Chondrocyte (in vitro differentiated cells): ENCODE measurements at regions not wholly inside any gene's neighbourhood (a gene's known extent, or its start where the extent isn't known, plus 50 kb on each side); places are given as distances from the start of the nearest gene placed in this dataset.
"Not testable (repeated sequence)": the region's sequence is repeated elsewhere in the genome, so short reads cannot be mapped to it uniquely, and the experiment has no call there.

Experiments used
- DNase-seq: peaks from one replicate; pipeline ENCODE4 v3.0.0; 2021; ENCODE audit warnings: mixed read lengths, low spot score
- H3K27ac Mint-ChIP-seq: one replicate; pipeline ENCODE4 v1.8.0; 2021; ENCODE audit warnings: mild to moderate bottlenecking, moderate library complexity, mixed read lengths; ENCODE audit not compliant: unreplicated experiment
- H3K27me3 Mint-ChIP-seq: 2 replicates; pipeline ENCODE4 v1.8.0; 2021; ENCODE audit warnings: low read depth, mixed read lengths
- H3K36me3 Mint-ChIP-seq: 2 replicates; pipeline ENCODE4 v1.8.0; 2021; ENCODE audit warnings: low read depth, mixed read lengths
- H3K4me1 Mint-ChIP-seq: 2 replicates; pipeline ENCODE4 v1.8.0; 2021; ENCODE audit warnings: low read depth, mild to moderate bottlenecking, mixed read lengths
- H3K4me3 Mint-ChIP-seq: one replicate; pipeline ENCODE4 v1.8.0; 2021; ENCODE audit warnings: mild to moderate bottlenecking, moderate library complexity, mixed read lengths; ENCODE audit not compliant: unreplicated experiment
- H3K9me3 Mint-ChIP-seq: 2 replicates; pipeline ENCODE4 v1.8.0; 2021; ENCODE audit warnings: low read depth, mixed read lengths
- TF ChIP-seq, protein P1 (sequence below): fragments of 200-600 bp; sonication (generic); IDR thresholded peaks from 2 replicates; pipeline ENCODE4 v1.5.0; 2021; ENCODE audit warnings: antibody characterized with exemption, mild to moderate bottlenecking, moderate library complexity

DNA sequence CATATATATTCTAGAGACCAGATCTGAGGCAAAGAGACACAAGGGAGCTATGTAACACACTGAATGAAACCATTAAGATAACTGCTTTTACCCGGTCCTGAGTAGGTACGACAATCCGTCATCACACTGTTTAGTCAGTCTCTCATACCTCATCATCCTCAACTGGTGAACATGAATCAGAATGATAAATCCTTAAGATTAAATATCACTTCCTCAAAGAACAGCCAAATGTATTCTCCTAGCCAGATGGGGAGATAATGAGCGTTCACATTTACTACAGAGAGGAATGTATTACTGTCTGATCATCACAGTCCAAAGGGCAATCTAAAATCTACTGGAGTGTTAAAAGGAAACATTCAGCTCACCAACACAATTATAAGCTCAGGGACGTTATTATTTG lies 319.4 kb upstream of the STAC start:
- Mint-ChIP-seq H3K27ac (no peak overlapping the region), H3K4me3 (no peak overlapping the region), H3K9me3 (no peaks in the 10 kb centered on the region), H3K4me1 (no peaks in the 10 kb centered on the region), H3K36me3 (no peaks in the 10 kb centered on the region), H3K27me3 (peaks cover 8% of the 10 kb centered on the region)
- TF ChIP-seq, protein P1, sequence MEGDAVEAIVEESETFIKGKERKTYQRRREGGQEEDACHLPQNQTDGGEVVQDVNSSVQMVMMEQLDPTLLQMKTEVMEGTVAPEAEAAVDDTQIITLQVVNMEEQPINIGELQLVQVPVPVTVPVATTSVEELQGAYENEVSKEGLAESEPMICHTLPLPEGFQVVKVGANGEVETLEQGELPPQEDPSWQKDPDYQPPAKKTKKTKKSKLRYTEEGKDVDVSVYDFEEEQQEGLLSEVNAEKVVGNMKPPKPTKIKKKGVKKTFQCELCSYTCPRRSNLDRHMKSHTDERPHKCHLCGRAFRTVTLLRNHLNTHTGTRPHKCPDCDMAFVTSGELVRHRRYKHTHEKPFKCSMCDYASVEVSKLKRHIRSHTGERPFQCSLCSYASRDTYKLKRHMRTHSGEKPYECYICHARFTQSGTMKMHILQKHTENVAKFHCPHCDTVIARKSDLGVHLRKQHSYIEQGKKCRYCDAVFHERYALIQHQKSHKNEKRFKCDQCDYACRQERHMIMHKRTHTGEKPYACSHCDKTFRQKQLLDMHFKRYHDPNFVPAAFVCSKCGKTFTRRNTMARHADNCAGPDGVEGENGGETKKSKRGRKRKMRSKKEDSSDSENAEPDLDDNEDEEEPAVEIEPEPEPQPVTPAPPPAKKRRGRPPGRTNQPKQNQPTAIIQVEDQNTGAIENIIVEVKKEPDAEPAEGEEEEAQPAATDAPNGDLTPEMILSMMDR: no peak
- DNase-seq: no peak

DNA sequence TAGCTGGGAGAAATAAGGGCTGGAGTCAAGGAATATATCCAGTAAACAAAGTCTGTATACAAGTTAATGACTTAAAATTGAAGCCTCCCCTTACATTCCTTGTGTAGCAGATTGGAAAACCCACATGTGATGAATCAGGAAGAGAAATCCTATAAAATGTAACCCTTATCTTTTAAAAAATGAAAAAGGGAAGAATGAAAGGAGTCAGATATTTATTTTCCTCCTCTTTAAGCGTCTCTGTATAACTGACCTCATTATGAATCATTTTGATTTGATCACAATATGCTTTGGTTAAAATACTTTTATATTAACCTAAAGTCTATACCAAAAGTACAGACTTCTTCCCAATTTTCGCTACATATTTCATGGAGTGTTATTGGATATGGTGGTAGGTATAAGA lies 316.3 kb upstream of the STAC start:
- no peak for DNase-seq
- no peaks in the 10 kb centered on the region for H3K4me1 Mint-ChIP-seq
- TF ChIP-seq, protein P1: no peak
- no peaks in the 10 kb centered on the region for H3K9me3 Mint-ChIP-seq
- no peak overlapping the region for H3K27ac Mint-ChIP-seq
- H3K4me3 Mint-ChIP-seq: no peak overlapping the region
- no peaks in the 10 kb centered on the region for H3K36me3 Mint-ChIP-seq
- peaks cover 7% of the 10 kb centered on the region for H3K27me3 Mint-ChIP-seq

DNA sequence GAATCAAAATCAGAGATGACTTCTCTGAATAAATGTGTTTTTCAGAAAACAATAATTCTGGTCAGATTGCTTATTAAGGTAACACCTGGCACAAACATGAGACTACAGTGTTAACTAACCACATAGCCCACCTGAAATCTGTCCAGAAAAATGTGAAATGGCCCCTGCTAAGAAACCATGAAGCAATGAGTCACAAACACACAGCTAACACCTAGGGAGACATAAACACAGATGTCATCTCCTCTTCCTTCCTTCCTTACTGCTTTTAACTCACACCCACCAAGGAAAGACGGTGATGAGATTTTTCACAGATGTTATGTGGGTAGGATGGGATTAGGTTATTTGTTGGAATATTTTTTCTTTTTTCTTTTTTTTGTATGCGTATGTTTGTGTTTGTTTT lies 315.0 kb upstream of the STAC start:
- Mint-ChIP-seq H3K27me3 (peaks cover 6% of the 10 kb centered on the region), H3K27ac (no peak overlapping the region), H3K36me3 (no peaks in the 10 kb centered on the region), H3K9me3 (no peaks in the 10 kb centered on the region), H3K4me1 (no peaks in the 10 kb centered on the region), H3K4me3 (no peak overlapping the region)
- no peak for DNase-seq
- TF ChIP-seq, protein P1: no peak

DNA sequence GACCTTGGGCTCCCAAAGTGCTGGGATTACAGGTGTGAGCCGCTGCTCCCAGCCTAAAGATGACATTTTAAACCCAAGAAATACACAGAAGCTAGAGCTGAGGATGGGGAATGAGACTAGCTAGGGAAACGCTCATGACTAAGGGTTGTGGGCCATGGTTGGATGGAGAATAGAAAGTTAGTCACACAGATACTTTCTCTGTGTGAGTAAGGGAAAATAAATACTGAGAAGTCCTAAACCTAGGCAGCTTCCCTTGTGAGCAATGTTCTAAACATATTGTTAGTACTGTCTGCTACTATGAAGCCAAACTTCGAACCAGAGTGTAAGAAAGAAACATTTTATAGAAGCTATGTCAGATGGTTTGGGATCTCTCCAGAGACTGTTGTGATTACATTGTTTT lies 304.8 kb upstream of the STAC start:
- Mint-ChIP-seq H3K27me3 (peaks cover 5% of the 10 kb centered on the region), H3K4me1 (no peaks in the 10 kb centered on the region), H3K27ac (no peak overlapping the region), H3K4me3 (no peak overlapping the region), H3K9me3 (no peaks in the 10 kb centered on the region), H3K36me3 (no peaks in the 10 kb centered on the region)
- no peak for DNase-seq
- TF ChIP-seq, protein P1: no peak

DNA sequence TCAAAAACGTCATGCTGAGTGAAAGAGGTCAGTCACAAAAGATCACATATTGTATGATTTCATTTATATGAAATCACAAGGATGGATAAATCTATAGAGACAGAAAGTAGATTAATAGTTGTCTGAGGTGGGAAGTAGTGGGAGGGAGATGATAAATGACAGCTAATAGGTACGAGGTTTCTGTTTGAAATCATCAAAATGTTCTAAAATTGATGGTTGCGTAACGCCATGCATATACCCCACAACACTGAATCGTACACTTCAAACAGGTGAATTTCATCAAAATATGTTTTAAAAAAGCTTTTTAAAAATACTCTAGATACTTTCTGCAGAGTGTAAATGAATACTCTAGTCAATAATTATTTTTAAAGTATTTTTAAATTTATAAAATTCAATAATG lies 303.0 kb upstream of the STAC start:
- Mint-ChIP-seq H3K4me3 (no peak overlapping the region), H3K9me3 (peaks cover 8% of the 10 kb centered on the region), H3K36me3 (no peaks in the 10 kb centered on the region), H3K27me3 (peaks cover 2% of the 10 kb centered on the region), H3K4me1 (no peaks in the 10 kb centered on the region), H3K27ac (no peak overlapping the region)
- TF ChIP-seq, protein P1: no peak
- no peak for DNase-seq

DNA sequence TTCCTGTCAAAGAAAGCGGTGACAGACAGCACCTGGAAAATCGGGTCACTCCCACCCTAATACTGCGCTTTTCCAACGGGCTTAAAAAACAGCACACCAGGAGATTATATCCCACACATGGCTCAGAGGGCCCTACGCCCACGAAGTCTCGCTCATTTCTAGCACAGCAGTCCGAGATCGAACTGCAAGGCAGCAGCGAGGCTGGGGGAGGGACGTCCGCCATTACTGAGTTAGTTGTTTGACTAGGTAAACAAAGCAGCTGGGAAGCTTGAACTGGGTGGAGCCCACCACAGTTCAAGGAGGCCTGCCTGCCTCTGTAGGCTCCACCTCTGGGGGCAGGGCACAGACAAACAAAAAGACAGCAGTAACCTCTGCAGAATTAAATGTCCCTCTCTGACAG lies 297.3 kb upstream of the STAC start:
- H3K9me3 Mint-ChIP-seq: peaks cover 23% of the 10 kb centered on the region
- not testable (repeated sequence) for H3K36me3 Mint-ChIP-seq, H3K4me1 Mint-ChIP-seq, H3K27me3 Mint-ChIP-seq, H3K27ac Mint-ChIP-seq, H3K4me3 Mint-ChIP-seq
- DNase-seq: peak; percentile 50
